WTC11 (cell line): ENCODE measurements at regions not wholly inside any gene's neighbourhood (a gene's known extent, or its start where the extent isn't known, plus 50 kb on each side); places are given as distances from the start of the nearest gene placed in this dataset.

Experiments used
- ATAC-seq: fragments of 200-7000 bp; cut with Tn5 transposase; 2 replicates; pipeline ENCODE4 v1.10.0; 2021; ENCODE audit warnings: mild to moderate bottlenecking, moderate library complexity
- CTCF ChIA-PET: fragments of 300-600 bp; sonication (Branson Sonifier 250); formaldehyde crosslinking; loops from one replicate; lab custom pipeline; 2021; ENCODE audit warnings: antibody characterized with exemption; lab: Charles Lee
- POLR2A ChIA-PET: fragments of 350-600 bp; sonication (Branson Sonifier 250); formaldehyde crosslinking; loops from one replicate; lab custom pipeline; 2021; ENCODE audit warnings: antibody characterized with exemption; lab: Charles Lee
- DNase-seq: peaks from one replicate; pipeline ENCODE4 v3.0.0; 2021; ENCODE audit warnings: low spot score
- H3K27ac Mint-ChIP-seq: 2 replicates; pipeline ENCODE4 v1.8.0; 2021; ENCODE audit warnings: mixed read lengths
- H3K27me3 Mint-ChIP-seq: 2 replicates; pipeline ENCODE4 v1.8.0; 2021; ENCODE audit warnings: low read depth, mild to moderate bottlenecking, moderate library complexity, mixed read lengths
- H3K36me3 Mint-ChIP-seq: 2 replicates; pipeline ENCODE4 v1.8.0; 2021; ENCODE audit warnings: mixed read lengths
- H3K4me1 Mint-ChIP-seq: 2 replicates; pipeline ENCODE4 v1.8.0; 2022; ENCODE audit warnings: mixed read lengths
- H3K4me3 Mint-ChIP-seq: 2 replicates; pipeline ENCODE4 v1.8.0; 2021; ENCODE audit warnings: mild to moderate bottlenecking, moderate library complexity, mixed read lengths
- H3K9me3 Mint-ChIP-seq: 2 replicates; pipeline ENCODE4 v1.8.0; 2021; ENCODE audit warnings: mixed read lengths
- CDX4 ChIP-seq: fragments of 250-450 bp; sonication (Bioruptor Pico); IDR thresholded peaks from 2 replicates; pipeline ENCODE4 v1.9.0; 2021; ENCODE audit warnings: moderate library complexity, mild to moderate bottlenecking, inconsistent platforms, borderline replicate concordance
- CREB1 ChIP-seq: sonication (generic); formaldehyde crosslinking; IDR thresholded peaks from 2 replicates; pipeline ENCODE4 v1.8.0; 2023; ENCODE audit warnings: mild to moderate bottlenecking, missing genetic modification reagents
- CREM ChIP-seq: sonication (generic); formaldehyde crosslinking; IDR thresholded peaks from 2 replicates; pipeline ENCODE4 v1.8.1; 2022; ENCODE audit warnings: mild to moderate bottlenecking, missing genetic modification reagents, moderate library complexity
- E2F4 ChIP-seq: sonication (generic); formaldehyde crosslinking; IDR thresholded peaks from 2 replicates; pipeline ENCODE4 v1.8.1; 2022; ENCODE audit warnings: low read depth, mild to moderate bottlenecking, moderate library complexity, missing genetic modification reagents, borderline replicate concordance
- ESRRA ChIP-seq: sonication (generic); formaldehyde crosslinking; IDR thresholded peaks from 2 replicates; pipeline ENCODE4 v1.8.1; 2022; ENCODE audit warnings: mild to moderate bottlenecking, missing genetic modification reagents, borderline replicate concordance
- FOXJ3 ChIP-seq: sonication (generic); formaldehyde crosslinking; IDR thresholded peaks from 2 replicates; pipeline ENCODE4 v1.9.0; 2021; ENCODE audit warnings: missing genetic modification reagents, mild to moderate bottlenecking, borderline replicate concordance
- FOXK1 ChIP-seq: sonication (generic); formaldehyde crosslinking; IDR thresholded peaks from 2 replicates; pipeline ENCODE4 v1.8.0; 2022; ENCODE audit warnings: mild to moderate bottlenecking, moderate library complexity, missing genetic modification reagents
- FOXP4 ChIP-seq: sonication (generic); formaldehyde crosslinking; IDR thresholded peaks from 2 replicates; pipeline ENCODE4 v1.8.0; 2022; ENCODE audit warnings: mild to moderate bottlenecking, missing genetic modification reagents
- GABPB1 ChIP-seq: sonication (generic); formaldehyde crosslinking; IDR thresholded peaks from 2 replicates; pipeline ENCODE4 v1.8.1; 2023; ENCODE audit warnings: mild to moderate bottlenecking, missing genetic modification reagents
- HMGA2 ChIP-seq: fragments of 250-450 bp; sonication (Bioruptor Pico); IDR thresholded peaks from 2 replicates; pipeline ENCODE4 v1.4.0; 2021; ENCODE audit warnings: mild to moderate bottlenecking, moderate library complexity
- IRF2 ChIP-seq: sonication (generic); formaldehyde crosslinking; IDR thresholded peaks from 2 replicates; pipeline ENCODE4 v1.8.0; 2022; ENCODE audit warnings: low read depth, missing genetic modification reagents, borderline replicate concordance
- KAT7 ChIP-seq: sonication (generic); formaldehyde crosslinking; IDR thresholded peaks from 2 replicates; pipeline ENCODE4 v1.8.1; 2023; ENCODE audit warnings: missing genetic modification reagents, mild to moderate bottlenecking, borderline replicate concordance
- MLX ChIP-seq: sonication (generic); formaldehyde crosslinking; IDR thresholded peaks from 2 replicates; pipeline ENCODE4 v1.8.1; 2023; ENCODE audit warnings: mild to moderate bottlenecking, missing genetic modification reagents, moderate library complexity
- MXD4 ChIP-seq: fragments of 250-450 bp; sonication (Bioruptor Pico); IDR thresholded peaks from 2 replicates; pipeline ENCODE4 v1.8.0; 2021; ENCODE audit warnings: mild to moderate bottlenecking, moderate library complexity, borderline replicate concordance
- NR2C2 ChIP-seq: sonication (generic); formaldehyde crosslinking; IDR thresholded peaks from 2 replicates; pipeline ENCODE4 v1.8.0; 2022; ENCODE audit warnings: mild to moderate bottlenecking, missing genetic modification reagents
- RORB ChIP-seq: fragments of 250-450 bp; sonication (Bioruptor Pico); IDR thresholded peaks from 2 replicates; pipeline ENCODE4 v1.9.0; 2021; ENCODE audit warnings: mild to moderate bottlenecking
- SOX15 ChIP-seq: fragments of 250-450 bp; sonication (Bioruptor Pico); IDR thresholded peaks from 2 replicates; pipeline ENCODE4 v1.9.0; 2021; ENCODE audit warnings: mild to moderate bottlenecking
- SP1 ChIP-seq: sonication (generic); formaldehyde crosslinking; conservative IDR thresholded peaks from 2 replicates; pipeline ENCODE4 v1.8.1; 2022; ENCODE audit warnings: missing genetic modification reagents
- TEAD1 ChIP-seq: sonication (generic); formaldehyde crosslinking; IDR thresholded peaks from 2 replicates; pipeline ENCODE4 v1.8.0; 2022; ENCODE audit warnings: mild to moderate bottlenecking, missing genetic modification reagents
- ZNF425 ChIP-seq: fragments of 250-450 bp; sonication (Bioruptor Pico); conservative IDR thresholded peaks from 2 replicates; pipeline ENCODE4 v1.9.0; 2021; ENCODE audit warnings: mild to moderate bottlenecking
- TF ChIP-seq, protein P1 (sequence below): sonication (generic); formaldehyde crosslinking; IDR thresholded peaks from 2 replicates; pipeline ENCODE4 v1.8.0; 2023; ENCODE audit warnings: missing genetic modification reagents
- TF ChIP-seq, protein P2 (sequence below): fragments of 250-450 bp; sonication (Bioruptor Pico); IDR thresholded peaks from 2 replicates; pipeline ENCODE4 v1.9.0; 2021; ENCODE audit warnings: mild to moderate bottlenecking

GRCh38 chr22:23380911-23381310 lies 199.2 kb downstream of the IGLL1 start:
- no peak overlapping the region for H3K4me3 Mint-ChIP-seq
- TF ChIP-seq MLX (CRISPR knock-in tag) (no peak), ZNF425 (CRISPR knock-in tag) (no peak), MXD4 (CRISPR knock-in tag) (no peak), IRF2 (CRISPR knock-in tag) (no peak), CREM (CRISPR knock-in tag) (no peak), GABPB1 (CRISPR knock-in tag) (no peak), ESRRA (CRISPR knock-in tag) (no peak), FOXK1 (CRISPR knock-in tag) (no peak), SOX15 (CRISPR knock-in tag) (no peak), HMGA2 (CRISPR knock-in tag) (no peak)
- TF ChIP-seq, protein P1, sequence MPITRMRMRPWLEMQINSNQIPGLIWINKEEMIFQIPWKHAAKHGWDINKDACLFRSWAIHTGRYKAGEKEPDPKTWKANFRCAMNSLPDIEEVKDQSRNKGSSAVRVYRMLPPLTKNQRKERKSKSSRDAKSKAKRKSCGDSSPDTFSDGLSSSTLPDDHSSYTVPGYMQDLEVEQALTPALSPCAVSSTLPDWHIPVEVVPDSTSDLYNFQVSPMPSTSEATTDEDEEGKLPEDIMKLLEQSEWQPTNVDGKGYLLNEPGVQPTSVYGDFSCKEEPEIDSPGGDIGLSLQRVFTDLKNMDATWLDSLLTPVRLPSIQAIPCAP (CRISPR knock-in tag) = no peak
- TF ChIP-seq, protein P2, sequence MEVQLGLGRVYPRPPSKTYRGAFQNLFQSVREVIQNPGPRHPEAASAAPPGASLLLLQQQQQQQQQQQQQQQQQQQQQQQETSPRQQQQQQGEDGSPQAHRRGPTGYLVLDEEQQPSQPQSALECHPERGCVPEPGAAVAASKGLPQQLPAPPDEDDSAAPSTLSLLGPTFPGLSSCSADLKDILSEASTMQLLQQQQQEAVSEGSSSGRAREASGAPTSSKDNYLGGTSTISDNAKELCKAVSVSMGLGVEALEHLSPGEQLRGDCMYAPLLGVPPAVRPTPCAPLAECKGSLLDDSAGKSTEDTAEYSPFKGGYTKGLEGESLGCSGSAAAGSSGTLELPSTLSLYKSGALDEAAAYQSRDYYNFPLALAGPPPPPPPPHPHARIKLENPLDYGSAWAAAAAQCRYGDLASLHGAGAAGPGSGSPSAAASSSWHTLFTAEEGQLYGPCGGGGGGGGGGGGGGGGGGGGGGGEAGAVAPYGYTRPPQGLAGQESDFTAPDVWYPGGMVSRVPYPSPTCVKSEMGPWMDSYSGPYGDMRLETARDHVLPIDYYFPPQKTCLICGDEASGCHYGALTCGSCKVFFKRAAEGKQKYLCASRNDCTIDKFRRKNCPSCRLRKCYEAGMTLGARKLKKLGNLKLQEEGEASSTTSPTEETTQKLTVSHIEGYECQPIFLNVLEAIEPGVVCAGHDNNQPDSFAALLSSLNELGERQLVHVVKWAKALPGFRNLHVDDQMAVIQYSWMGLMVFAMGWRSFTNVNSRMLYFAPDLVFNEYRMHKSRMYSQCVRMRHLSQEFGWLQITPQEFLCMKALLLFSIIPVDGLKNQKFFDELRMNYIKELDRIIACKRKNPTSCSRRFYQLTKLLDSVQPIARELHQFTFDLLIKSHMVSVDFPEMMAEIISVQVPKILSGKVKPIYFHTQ = no peak
- ChIA-PET CTCF (no interaction called here), POLR2A (no interaction called here)
- no peaks in the 10 kb centered on the region for H3K36me3 Mint-ChIP-seq
- H3K4me1 Mint-ChIP-seq = peaks cover 12% of the 10 kb centered on the region; the same call in 1 of the 2 replicates
- ATAC-seq = no peak
- H3K9me3 Mint-ChIP-seq = no peaks in the 10 kb centered on the region
- H3K27me3 Mint-ChIP-seq = peaks cover 24% of the 10 kb centered on the region
- no peak for DNase-seq
- no peak overlapping the region for H3K27ac Mint-ChIP-seq

DNA sequence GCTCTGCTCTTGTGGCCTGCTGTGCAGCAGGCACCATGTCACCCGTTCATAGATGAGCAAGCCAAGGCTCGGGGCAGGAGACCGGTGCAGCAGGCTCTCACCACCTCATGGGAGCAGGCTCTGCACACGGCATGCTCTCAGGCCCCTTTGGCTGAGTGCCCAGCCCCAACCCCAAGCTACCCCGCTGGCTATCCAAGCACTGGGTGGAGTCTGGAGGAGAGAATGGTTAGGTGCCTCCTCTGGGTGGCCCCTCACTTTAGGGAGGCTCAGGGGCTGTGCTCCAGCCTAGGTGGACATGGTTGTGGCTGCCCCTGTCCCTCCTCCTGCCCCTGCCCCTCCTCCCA lies 199.9 kb downstream of the IGLL1 start:
- Mint-ChIP-seq H3K4me3 (no peak overlapping the region), H3K27me3 (peaks cover 31% of the 10 kb centered on the region), H3K27ac (no peak overlapping the region), H3K9me3 (no peaks in the 10 kb centered on the region), H3K4me1 (peaks cover 12% of the 10 kb centered on the region; the same call in 1 of the 2 replicates), H3K36me3 (no peaks in the 10 kb centered on the region)
- POLR2A ChIA-PET = no interaction called here
- CTCF ChIA-PET = no interaction called here
- peak; percentile 3 for DNase-seq
- ATAC-seq = no peak
- no peak for TF ChIP-seq RORB (CRISPR knock-in tag)
- TF ChIP-seq KAT7 = no peak
- TF ChIP-seq FOXK1 (CRISPR knock-in tag) = no peak
- TF ChIP-seq FOXP4 = no peak
- TF ChIP-seq NR2C2 (CRISPR knock-in tag) = no peak
- TF ChIP-seq FOXJ3 = no peak
- no peak for TF ChIP-seq TEAD1
- no peak for TF ChIP-seq SP1 (CRISPR knock-in tag)
- no peak for TF ChIP-seq CREB1
- TF ChIP-seq CDX4 (CRISPR knock-in tag) = no peak
- TF ChIP-seq ZNF425 (CRISPR knock-in tag) = no peak
- no peak for TF ChIP-seq E2F4 (CRISPR knock-in tag)
